GM23338 (cell line): ENCODE measurements at regions not wholly inside any gene's neighbourhood (a gene's known extent, or its start where the extent isn't known, plus 50 kb on each side); places are given as distances from the start of the nearest gene placed in this dataset.

Experiments
- ATAC-seq: fragments of 200-7000 bp; cut with Tn5 transposase; 3 replicates; pipeline ENCODE4 v1.9.1; 2020
- DNase-seq: peaks from one replicate; pipeline ENCODE4 v3.0.0-alpha.2; 2015; ENCODE audit warnings: low spot score
- H2AFZ ChIP-seq: fragments of 200-600 bp; sonication (generic); 2 replicates; pipeline ENCODE4 v1.8.0; 2016; ENCODE audit warnings: antibody characterized with exemption, mild to moderate bottlenecking, moderate library complexity
- H3F3A ChIP-seq: fragments of 200-600 bp; sonication (generic); replicated peaks from 2 replicates; pipeline ENCODE4 v1.8.0; 2017; ENCODE audit warnings: antibody characterized with exemption, mixed run types, low read depth
- H3K27ac ChIP-seq: fragments of 200-600 bp; sonication (generic); 2 replicates; pipeline ENCODE4 v1.6.1; 2016; ENCODE audit warnings: low read depth
- H3K27me3 ChIP-seq: fragments of 200-600 bp; sonication (generic); 2 replicates; pipeline ENCODE4 v1.8.0; 2016; ENCODE audit warnings: mild to moderate bottlenecking, mixed run types, moderate library complexity; ENCODE audit not compliant: insufficient read depth
- H3K36me3 ChIP-seq: fragments of 200-600 bp; sonication (generic); 2 replicates; pipeline ENCODE4 v1.8.0; 2016; ENCODE audit warnings: mild to moderate bottlenecking; ENCODE audit not compliant: insufficient read depth
- H3K4me1 ChIP-seq: fragments of 200-600 bp; sonication (generic); 2 replicates; pipeline ENCODE4 v1.8.0; 2016; ENCODE audit warnings: mild to moderate bottlenecking, moderate library complexity; ENCODE audit not compliant: insufficient read depth
- H3K4me2 ChIP-seq: fragments of 200-600 bp; sonication (generic); 2 replicates; pipeline ENCODE4 v1.7.1; 2017; ENCODE audit warnings: mixed run types
- H3K4me3 ChIP-seq: fragments of 200-600 bp; sonication (generic); 2 replicates; pipeline ENCODE4 v1.6.1; 2016; ENCODE audit warnings: mixed run types
- H3K79me2 ChIP-seq: fragments of 200-600 bp; sonication (generic); replicated peaks from 2 replicates; pipeline ENCODE4 v1.8.0; 2017; ENCODE audit warnings: mild to moderate bottlenecking; ENCODE audit not compliant: insufficient read depth
- H3K9me2 ChIP-seq: fragments of 200-600 bp; sonication (generic); 2 replicates; pipeline ENCODE4 v1.8.0; 2017; ENCODE audit not compliant: insufficient read depth
- H4K20me1 ChIP-seq: fragments of 200-600 bp; sonication (generic); replicated peaks from 2 replicates; pipeline ENCODE4 v1.8.0; 2017; ENCODE audit warnings: mild to moderate bottlenecking; ENCODE audit not compliant: insufficient read depth
- H3K27ac Mint-ChIP-seq: 2 replicates; pipeline ENCODE4 v1.8.0; 2020; ENCODE audit warnings: inconsistent platforms, mild to moderate bottlenecking, moderate library complexity, mixed read lengths
- H3K27me3 Mint-ChIP-seq: 3 replicates; pipeline ENCODE4 v1.8.0; 2022; ENCODE audit warnings: low read depth, mild to moderate bottlenecking, moderate library complexity, mixed read lengths, inconsistent platforms; ENCODE audit not compliant: insufficient read depth, poor library complexity
- H3K36me3 Mint-ChIP-seq: 3 replicates; pipeline ENCODE4 v1.8.0; 2021; ENCODE audit warnings: low read depth, mild to moderate bottlenecking, inconsistent platforms, moderate library complexity, mixed read lengths
- H3K4me1 Mint-ChIP-seq: 3 replicates; pipeline ENCODE4 v1.8.0; 2020; ENCODE audit warnings: mild to moderate bottlenecking, inconsistent platforms, mixed read lengths
- H3K4me3 Mint-ChIP-seq: 3 replicates; pipeline ENCODE4 v1.8.0; 2021; ENCODE audit warnings: moderate library complexity, mild to moderate bottlenecking, inconsistent platforms, mixed read lengths
- H3K9me3 Mint-ChIP-seq: 3 replicates; pipeline ENCODE4 v1.8.0; 2020; ENCODE audit warnings: moderate library complexity, mild to moderate bottlenecking, inconsistent platforms, mixed read lengths
- CTCF ChIP-seq, 2 experiments: fragments of 200-600 bp in 1 of 2; sonication (generic) in 1 of 2; conservative IDR thresholded peaks; 2 replicates each; pipeline versions ENCODE4 v1.5.1 to v1.6.1; 2016 to 2017; ENCODE audit warnings: antibody characterized with exemption in 2 of 2, low read depth in 2 of 2, mild to moderate bottlenecking in 2 of 2, moderate library complexity in 1 of 2
- ETS1 ChIP-seq: IDR thresholded peaks from 2 replicates; pipeline ENCODE4 v1.6.1; 2016; ENCODE audit warnings: antibody characterized with exemption
- EZH2 ChIP-seq: fragments of 200-600 bp; sonication (generic); IDR thresholded peaks from one replicate; pipeline ENCODE4 v1.8.0; 2017; ENCODE audit warnings: antibody characterized with exemption, mild to moderate bottlenecking, low read depth; ENCODE audit not compliant: unreplicated experiment
- EZH2phosphoT487 ChIP-seq: fragments of 200-600 bp; sonication (generic); IDR thresholded peaks from one replicate; pipeline ENCODE4 v1.8.1; 2018; ENCODE audit warnings: antibody characterized with exemption; ENCODE audit not compliant: unreplicated experiment
- JUNB ChIP-seq: IDR thresholded peaks from one replicate; pipeline ENCODE4 v1.6.1; 2016; ENCODE audit warnings: antibody characterized with exemption; ENCODE audit not compliant: unreplicated experiment
- NANOG ChIP-seq: IDR thresholded peaks from 2 replicates; pipeline ENCODE4 v1.6.1; 2016; ENCODE audit warnings: antibody characterized with exemption, borderline replicate concordance
- STAT1 ChIP-seq: IDR thresholded peaks from one replicate; pipeline ENCODE4 v1.6.1; 2016; ENCODE audit warnings: antibody characterized with exemption; ENCODE audit not compliant: unreplicated experiment
- ZNF114 ChIP-seq: fragments of 250-450 bp; sonication (Bioruptor Pico); IDR thresholded peaks from 2 replicates; pipeline ENCODE4 v1.5.0; 2020; ENCODE audit warnings: mild to moderate bottlenecking, moderate library complexity
- ZNF331 ChIP-seq: fragments of 250-450 bp; sonication (Bioruptor Pico); IDR thresholded peaks from 2 replicates; pipeline ENCODE4 v1.5.0; 2020; ENCODE audit warnings: low read depth, mild to moderate bottlenecking, moderate library complexity
- ZNF462 ChIP-seq: fragments of 250-450 bp; sonication (Bioruptor Pico); IDR thresholded peaks from 2 replicates; pipeline ENCODE4 v1.5.0; 2020; ENCODE audit warnings: mild to moderate bottlenecking, moderate library complexity

- H3K4me1 Mint-ChIP-seq: no peaks in the 10 kb centered on the region
- no peaks in the 10 kb centered on the region for H3K36me3 Mint-ChIP-seq
- Histone ChIP-seq H3K4me3 (no peak overlapping the region), H3K79me2 (no peaks in the 10 kb centered on the region), H3K4me1 (no peaks in the 10 kb centered on the region), H3K36me3 (no peaks in the 10 kb centered on the region), H3K9me2 (no peaks in the 10 kb centered on the region), H3F3A (no peaks in the 10 kb centered on the region), H3K27ac (no peak overlapping the region), H3K27me3 (no peaks in the 10 kb centered on the region), H3K4me2 (no peak overlapping the region), H4K20me1 (0 out of 2 replicates have a peak, but pooled peaks cover 2% of the 10 kb centered on the region), H2AFZ (no peak overlapping the region)
- TF ChIP-seq CTCF (conservative IDR thresholded peaks at IDR 0.05; ENCODE audit: low read depth in 2 of 2): 0 out of 4 replicates have a peak, but pooled peaks of 1 of the 2 experiments have one; percentile 22
- TF ChIP-seq JUNB: no peak
- H3K27me3 Mint-ChIP-seq: peaks cover 5% of the 10 kb centered on the region
- no peak overlapping the region for H3K27ac Mint-ChIP-seq
- no peak overlapping the region for H3K4me3 Mint-ChIP-seq
- DNase-seq: no peak
- no peaks in the 10 kb centered on the region for H3K9me3 Mint-ChIP-seq
- peak; percentile 31 for ATAC-seq
These were observed 66.5 kb downstream of the UNCX start for GRCh38 chr7:1298931-1299885.

GRCh38 chr7:1300206-1300605 is 67.5 kb downstream of the UNCX start:
- no peaks in the 10 kb centered on the region for H3K27me3 ChIP-seq
- H3K36me3 ChIP-seq: no peaks in the 10 kb centered on the region
- H3K27me3 Mint-ChIP-seq: peaks cover 5% of the 10 kb centered on the region
- no peaks in the 10 kb centered on the region for H3K36me3 Mint-ChIP-seq
- no peaks in the 10 kb centered on the region for H3K79me2 ChIP-seq
- H3K9me2 ChIP-seq: no peaks in the 10 kb centered on the region
- H3K27ac Mint-ChIP-seq: no peak overlapping the region
- no peak overlapping the region for H3K4me2 ChIP-seq
- DNase-seq (no peak), ATAC-seq (no peak)
- no peaks in the 10 kb centered on the region for H3K9me3 Mint-ChIP-seq
- 0 out of 2 replicates have a peak, but pooled peaks cover 2% of the 10 kb centered on the region for H4K20me1 ChIP-seq
- no peaks in the 10 kb centered on the region for H3F3A ChIP-seq
- no peaks in the 10 kb centered on the region for H3K4me1 Mint-ChIP-seq
- no peak overlapping the region for H2AFZ ChIP-seq
- H3K4me3 Mint-ChIP-seq: no peak overlapping the region
- H3K4me1 ChIP-seq: no peaks in the 10 kb centered on the region
- no peak overlapping the region for H3K27ac ChIP-seq
- H3K4me3 ChIP-seq: no peak overlapping the region
- TF ChIP-seq NANOG (no peak), EZH2phosphoT487 (no peak), ETS1 (no peak), ZNF462 (no peak), ZNF331 (CRISPR knock-in tag) (no peak), STAT1 (no peak), JUNB (no peak), ZNF114 (CRISPR knock-in tag) (no peak), EZH2 (no peak)
